ENCODE measurements at regions not wholly inside any gene's neighbourhood (a gene's known extent, or its start where the extent isn't known, plus 50 kb on each side); places are given as distances from the start of the nearest gene placed in this dataset.

GRCh38 chr6:144434308-144434990, 149.3 kb downstream of the UTRN start:
- DNase-seq (ENCODE audit: low read depth in 1 of 2, low spot score in 2 of 2), result no peak
- ChIA-PET POLR2A (ENCODE audit: partially characterized antibody) (interaction anchor here (0.7 kb wide), 1 partner anchor 647 kb away, joined by 3 read pairs; no protein-coding TSS in a partner anchor), CTCF (ENCODE audit: partially characterized antibody) (interaction anchor here (0.9 to 1.0 kb wide), 2 partner anchors 15 to 121 kb away, joined by 4 to 5 read pairs; no protein-coding TSS in a partner anchor)
- Histone ChIP-seq H3K23ac (ENCODE audit: insufficient read length) (no peak overlapping the region), H2BK15ac (ENCODE audit: low read length) (no peak overlapping the region), H2BK120ac (replicated peaks; ENCODE audit: low read depth, low read length) (no peak overlapping the region), H4K91ac (replicated peaks; ENCODE audit: insufficient read length, low read length) (no peak overlapping the region), H3K4me3 (ENCODE audit: extremely low read depth in 1 of 4, insufficient read depth in 2 of 4, low read depth in 3 of 4, low read length in 4 of 4) (no peak overlapping the region), H2AK5ac (ENCODE audit: low read depth, low read length) (no peak overlapping the region), H4K5ac (ENCODE audit: insufficient read length, low read depth, low read length) (no peak overlapping the region), H3K4me2 (ENCODE audit: insufficient read depth in 1 of 2, low read depth in 2 of 2, low read length in 2 of 2) (no peak overlapping the region), H3K27me3 (replicated peaks in 1 of 4; ENCODE audit: control insufficient read depth in 3 of 4, extremely low read depth in 1 of 4, insufficient read depth in 3 of 4, low read length in 3 of 4) (no peaks in the 10 kb centered on the region), H3K14ac (ENCODE audit: insufficient read length) (no peak overlapping the region), H2BK20ac (ENCODE audit: low read length) (no peak overlapping the region), H3K18ac (ENCODE audit: extremely low read depth, low read length) (no peak overlapping the region), H3K4me1 (replicated peaks in 1 of 4; ENCODE audit: control insufficient read depth in 3 of 4, insufficient read depth in 4 of 4, low read length in 3 of 4) (no peaks in the 10 kb centered on the region), H3K9me3 (ENCODE audit: insufficient read depth in 2 of 2, low read depth in 1 of 2, low read length in 1 of 2) (peaks cover 0 to 13% of the 10 kb centered on the region in 2 experiments; a peak in 2 of 4 replicates), H2BK12ac (ENCODE audit: low read depth, low read length) (no peak overlapping the region), H3K36me3 (ENCODE audit: control insufficient read depth in 2 of 4, insufficient read depth in 4 of 4, low read length in 3 of 4) (peaks cover 2 to 49% (median 15%) of the 10 kb centered on the region in 4 experiments; a peak in 7 of 8 replicates), H3K56ac (replicated peaks; ENCODE audit: insufficient read length, low read depth, low read length) (no peak overlapping the region), H3K79me1 (ENCODE audit: low read depth, low read length) (no peaks in the 10 kb centered on the region), H4K8ac (ENCODE audit: extremely low read depth, insufficient read depth, low read length) (no peak overlapping the region), H3K79me2 (ENCODE audit: control insufficient read depth in 1 of 2, insufficient read depth in 2 of 2, low read length in 2 of 2) (no peaks in the 10 kb centered on the region), H4K20me1 (replicated peaks in 1 of 2; ENCODE audit: control insufficient read depth in 1 of 2, insufficient read depth in 2 of 2, low read length in 2 of 2) (no peaks in the 10 kb centered on the region), H2BK5ac (ENCODE audit: low read depth, low read length) (no peak overlapping the region), H3K23me2 (ENCODE audit: low read depth, low read length) (no peaks in the 10 kb centered on the region; the same call in 1 of the 2 replicates), H2AFZ (ENCODE audit: low read length) (no peak overlapping the region), H3K9ac (replicated peaks in 1 of 4; ENCODE audit: extremely low read depth in 1 of 4, low read depth in 3 of 4, low read length in 3 of 4) (no peak overlapping the region), H3K27ac (ENCODE audit: low read depth, low read length) (no peak overlapping the region), H3K4ac (replicated peaks; ENCODE audit: insufficient read length, low read depth, low read length) (no peak overlapping the region)
- WGBS, 2 experiments (ENCODE audit: extremely low coverage in 1 of 2, insufficient coverage in 1 of 2, insufficient read length in 1 of 2, insufficient replicate concordance in 2 of 2, low coverage in 1 of 2, low lambda C conversion rate in 2 of 2, missing lambda C conversion rate in 1 of 2), result 88 to 100% methylated on average over 2 to 3 of the region's 6 CpGs
- no peak for FAIRE-seq
- no peak for TF ChIP-seq NANOG (IDR thresholded peaks at IDR 0.05; ENCODE audit: insufficient read depth, low read depth, low read length, poor library complexity, severe bottlenecking)
- no peak for TF ChIP-seq BRCA1 (IDR thresholded peaks at IDR 0.05; ENCODE audit: low read depth, low read length)
- TF ChIP-seq CBX5 (IDR thresholded peaks at IDR 0.05; ENCODE audit: low read depth, low read length), result no peak
- no peak for TF ChIP-seq KDM4A (IDR thresholded peaks at IDR 0.05; ENCODE audit: low read depth, low read length, severe bottlenecking)
- no peak for TF ChIP-seq TCF12 (IDR thresholded peaks at IDR 0.05; ENCODE audit: low read depth, low read length)
- no peak for TF ChIP-seq YY1 (IDR thresholded peaks at IDR 0.05; ENCODE audit: low read depth, low read length)
- TF ChIP-seq HDAC2 (IDR thresholded peaks at IDR 0.05; ENCODE audit: borderline replicate concordance in 1 of 2, low read depth in 2 of 2, low read length in 2 of 2), result no peak
- no peak for TF ChIP-seq SP4 (IDR thresholded peaks at IDR 0.05; ENCODE audit: low read length)
- TF ChIP-seq RAD21 (IDR thresholded peaks at IDR 0.05 in 1 of 2, conservative IDR thresholded peaks at IDR 0.05 in 1 of 2; ENCODE audit: low read depth in 2 of 2, low read length in 2 of 2), result no peak
- TF ChIP-seq SIX5 (IDR thresholded peaks at IDR 0.05; ENCODE audit: low read depth, low read length), result no peak
- no peak for TF ChIP-seq SIRT6 (IDR thresholded peaks at IDR 0.05; ENCODE audit: low read length)
- no peak for TF ChIP-seq KDM1A (IDR thresholded peaks at IDR 0.05; ENCODE audit: borderline replicate concordance, low read length)
- no peak for TF ChIP-seq ZNF274 (IDR thresholded peaks at IDR 0.05; ENCODE audit: borderline replicate concordance, extremely low read depth, low read length)

Data from H1 (cell line).